Breast epithelium (tissue), 3 donors: ENCODE measurements at regions not wholly inside any gene's neighbourhood (a gene's known extent, or its start where the extent isn't known, plus 50 kb on each side); places are given as distances from the start of the nearest gene placed in this dataset.

ENCODE experiments used
- CTCF ChIP-seq, 3 donors: fragments of 450-650 bp; IDR thresholded peaks; one replicate each; pipeline ENCODE4 v1.5.1; 2016 to 2017; ENCODE audit warnings: antibody characterized with exemption in 3 of 3, mild to moderate bottlenecking in 3 of 3, moderate library complexity in 3 of 3
- POLR2A ChIP-seq: fragments of 450-650 bp; IDR thresholded peaks from one replicate; pipeline ENCODE4 v1.6.1; 2016; ENCODE audit warnings: antibody characterized with exemption, mild to moderate bottlenecking, moderate library complexity

GRCh38 chr5:147037515-147038205 is 159.1 kb upstream of the PPP2R2B start:
- TF ChIP-seq CTCF (IDR thresholded peaks at IDR 0.05) (no peak), POLR2A (no peak)
